CD4-positive, alpha-beta T cell treated with Interleukin-4 for 1 hour (primary cell): ENCODE measurements at regions not wholly inside any gene's neighbourhood (a gene's known extent, or its start where the extent isn't known, plus 50 kb on each side); places are given as distances from the start of the nearest gene placed in this dataset.
A peak's percentile ranks its signal among the peaks of the same experiment; 100 is the strongest.
"Not testable (repeated sequence)": the region's sequence is repeated elsewhere in the genome, so short reads cannot be mapped to it uniquely, and the experiment has no call there.

Experiments used
- DNase-seq, 2 donors: peaks; one replicate each; pipeline ENCODE4 v3.0.0-alpha.2; 2020 to 2022

DNA sequence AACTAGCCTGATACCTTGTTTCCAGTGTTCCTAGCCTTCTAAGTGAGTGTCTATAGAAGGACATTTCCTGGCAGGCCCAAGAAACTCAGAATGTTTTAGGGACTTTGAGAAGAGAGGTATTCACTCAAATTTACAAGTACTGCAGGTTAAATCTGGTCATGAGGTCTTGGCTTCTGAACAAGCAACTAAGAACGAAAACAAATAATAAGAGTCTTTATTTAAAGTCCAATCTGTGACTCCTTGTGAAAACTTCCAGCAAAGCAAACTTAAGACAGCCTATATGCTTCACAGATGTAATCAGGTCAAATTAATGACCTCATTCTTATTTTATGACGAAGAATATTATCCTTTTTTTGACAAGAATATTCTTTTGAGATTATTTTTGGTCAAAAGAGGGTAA, 79.4 kb upstream of the PRSS16 start:
- no peak for DNase-seq

GRCh38 chr6:27168586-27169443, 78.7 kb upstream of the PRSS16 start:
- no peak for DNase-seq

- DNase-seq, result not testable (repeated sequence)
These were observed 74.8 kb upstream of the PRSS16 start for GRCh38 chr6:27172524-27173231.

DNA sequence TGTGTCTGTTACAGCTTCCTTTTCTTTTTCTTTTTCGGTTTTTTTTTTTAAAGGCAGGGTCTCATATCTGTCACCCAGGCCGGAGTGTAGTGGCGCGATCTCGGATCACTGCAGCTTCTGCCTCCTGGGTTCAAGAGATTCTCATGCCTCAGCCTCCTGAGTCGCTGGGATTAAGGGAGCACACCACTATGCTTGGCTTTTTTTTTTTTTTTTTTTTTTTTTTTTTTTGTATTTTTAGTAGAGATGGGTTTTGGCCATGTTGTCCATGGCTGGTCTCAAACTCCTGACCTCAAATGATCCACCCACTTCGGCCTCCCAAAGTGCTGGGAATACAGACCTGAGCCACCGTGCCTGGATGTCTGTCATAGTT, 74.3 kb upstream of the PRSS16 start:
- DNase-seq, result not testable (repeated sequence)

DNA sequence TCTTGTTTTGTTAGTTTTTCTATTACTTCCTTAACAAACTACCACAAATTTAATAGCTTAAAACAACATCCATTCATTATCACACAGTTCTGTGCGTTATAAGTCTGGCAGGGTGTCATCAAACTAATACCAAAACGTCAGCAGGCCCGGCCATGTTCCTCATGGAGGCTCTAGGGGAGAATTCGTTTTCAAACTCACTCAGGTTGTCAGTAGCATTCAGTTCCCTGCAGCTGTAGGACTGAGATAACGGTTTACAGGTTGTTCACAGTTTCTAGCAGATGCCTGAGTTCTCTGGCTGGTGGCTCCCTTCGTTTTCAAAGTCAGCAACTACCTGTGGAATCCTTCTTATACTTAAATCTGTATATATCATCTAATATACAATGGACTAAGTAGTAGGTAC, 72.5 kb upstream of the PRSS16 start:
- DNase-seq, result no peak

GRCh38 chr6:27176096-27176495, 71.4 kb upstream of the PRSS16 start:
- DNase-seq, result peak; percentile 34 to 38

DNA sequence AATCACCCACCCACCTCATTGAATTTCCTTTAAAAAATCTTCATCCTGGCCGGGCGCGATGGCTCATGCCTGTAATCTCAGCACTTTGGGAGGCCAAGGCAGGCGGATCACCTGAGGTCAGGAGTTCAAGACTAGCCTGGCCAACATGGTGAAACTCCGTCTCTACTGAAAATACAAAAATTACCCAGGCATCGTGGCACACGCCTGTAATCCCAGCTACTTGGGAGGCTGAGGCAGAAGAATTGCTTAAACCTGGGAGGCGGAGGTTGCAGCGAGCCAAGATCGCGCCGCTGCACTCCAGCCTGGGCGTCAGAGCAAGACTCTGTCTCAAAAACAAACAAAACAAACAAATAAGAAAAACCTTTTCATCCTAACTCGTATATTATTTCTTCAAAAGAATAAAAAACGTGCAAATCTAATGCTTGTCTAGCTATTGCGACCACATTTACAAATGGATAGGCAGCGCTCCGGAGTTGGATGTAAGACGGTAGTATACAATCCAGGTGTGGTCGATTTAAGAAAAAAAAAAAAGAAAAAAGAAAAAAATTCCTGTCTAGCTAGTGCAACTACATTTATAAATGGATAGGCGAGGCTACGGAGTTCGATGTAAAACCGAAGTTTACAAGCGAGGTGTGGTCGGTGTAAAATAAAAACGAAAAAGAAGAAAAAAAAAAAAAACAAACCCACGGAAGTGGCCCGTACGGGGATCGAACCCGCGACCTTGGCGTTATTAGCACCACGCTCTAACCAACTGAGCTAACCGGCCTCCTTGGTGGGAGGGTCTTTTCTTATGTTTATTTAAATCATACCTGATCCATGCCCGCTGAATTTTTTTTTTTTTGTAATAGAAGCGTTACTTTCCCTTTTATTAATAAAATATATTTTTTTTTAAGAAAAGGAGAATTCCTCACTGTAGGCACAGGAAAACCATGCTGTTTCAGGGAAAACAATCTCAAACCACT, 70.7 kb upstream of the PRSS16 start:
- peak; percentile 74 to 86 for DNase-seq

- DNase-seq, result peak; percentile 80 to 82
These were observed 69.8 kb upstream of the PRSS16 start for GRCh38 chr6:27177485-27178406.

- DNase-seq, result no peak
These were observed 69.1 kb upstream of the PRSS16 start for GRCh38 chr6:27178407-27178730.

- DNase-seq, result no peak
These were observed 68.6 kb upstream of the PRSS16 start for GRCh38 chr6:27178860-27179259.

- DNase-seq, result no peak
These were observed 64.3 kb upstream of the PRSS16 start for GRCh38 chr6:27183060-27183832.

DNA sequence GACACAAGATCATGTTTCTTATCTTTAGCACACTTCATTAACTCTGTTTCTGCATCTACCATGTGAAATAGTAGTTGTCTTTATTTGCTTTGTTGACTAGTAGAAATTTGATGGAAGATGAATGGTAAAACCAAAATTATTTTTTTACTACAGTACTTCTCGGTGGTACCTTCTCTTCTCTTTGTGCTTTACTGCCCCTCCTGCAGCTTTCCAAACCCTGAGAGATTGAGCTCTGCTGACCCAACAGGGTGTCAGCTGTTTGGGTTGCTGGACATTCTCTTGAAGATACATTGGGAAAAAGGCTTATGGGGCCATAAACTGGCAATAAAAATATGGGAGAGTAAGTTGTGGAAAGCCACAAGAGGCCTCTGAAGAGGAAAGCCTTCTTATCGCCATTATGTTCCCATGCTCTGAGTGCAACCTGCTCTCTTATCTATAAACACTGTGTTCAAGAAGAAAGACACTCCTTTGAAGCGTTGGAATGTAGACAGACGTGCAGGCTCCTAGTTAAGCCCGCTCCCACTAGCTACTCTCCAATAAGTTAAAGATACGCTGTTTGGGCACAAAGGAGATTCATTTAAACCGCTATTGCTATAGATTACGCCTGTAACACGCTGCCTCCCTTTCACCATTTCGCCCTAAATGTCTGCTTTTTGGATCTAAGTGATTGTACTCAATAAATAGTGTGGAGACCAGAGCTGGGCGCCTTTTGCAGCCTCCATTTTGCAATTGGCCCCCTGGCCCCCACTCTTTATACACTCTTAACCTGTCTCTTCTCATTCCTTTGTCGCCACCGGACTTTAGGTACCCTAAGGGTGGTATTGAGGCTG, 60.1 kb upstream of the PRSS16 start:
- no peak for DNase-seq

DNA sequence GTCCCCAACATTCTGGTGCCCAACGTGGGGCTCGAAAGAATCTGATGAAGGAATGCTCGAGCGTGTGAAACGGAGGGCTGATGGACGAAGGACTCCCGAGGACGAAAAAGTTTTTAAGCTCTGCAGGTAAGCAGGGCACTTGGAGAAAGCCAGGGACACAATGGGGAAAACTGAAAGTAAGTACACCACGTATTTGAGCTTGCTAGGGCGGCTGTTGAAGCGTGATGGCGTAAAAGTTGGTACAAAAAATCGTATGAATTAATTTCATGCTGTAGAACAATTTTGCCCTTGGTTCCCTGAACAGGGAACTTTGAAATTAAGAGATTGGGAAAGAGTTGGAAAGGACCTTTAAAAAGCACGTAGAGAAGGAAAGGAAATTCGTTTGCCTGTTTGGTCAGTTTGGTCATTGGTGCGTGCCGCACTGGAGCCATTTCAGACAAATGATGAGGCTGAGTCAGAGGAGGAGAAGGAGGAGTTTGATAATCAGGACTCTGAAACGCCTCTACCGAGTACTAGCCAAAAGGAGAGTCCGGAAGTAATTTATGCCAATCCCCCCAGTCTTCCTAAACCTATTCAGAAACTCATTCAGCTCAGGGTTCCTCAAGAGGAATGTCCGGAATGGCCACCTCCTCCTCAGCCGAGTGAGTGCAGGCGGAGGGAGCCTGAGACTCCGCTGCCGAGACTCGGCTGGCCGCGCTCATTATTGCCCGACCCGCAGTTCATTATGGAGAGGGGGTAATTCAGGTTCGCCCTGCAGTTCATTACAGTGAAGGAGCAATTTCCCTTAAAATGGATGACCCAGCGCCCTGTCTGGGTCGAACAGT, 59.2 kb upstream of the PRSS16 start:
- DNase-seq, result peak; percentile 14 to 49

GRCh38 chr6:27188885-27189418, 58.5 kb upstream of the PRSS16 start:
- DNase-seq, result peak; percentile 63 to 83

DNA sequence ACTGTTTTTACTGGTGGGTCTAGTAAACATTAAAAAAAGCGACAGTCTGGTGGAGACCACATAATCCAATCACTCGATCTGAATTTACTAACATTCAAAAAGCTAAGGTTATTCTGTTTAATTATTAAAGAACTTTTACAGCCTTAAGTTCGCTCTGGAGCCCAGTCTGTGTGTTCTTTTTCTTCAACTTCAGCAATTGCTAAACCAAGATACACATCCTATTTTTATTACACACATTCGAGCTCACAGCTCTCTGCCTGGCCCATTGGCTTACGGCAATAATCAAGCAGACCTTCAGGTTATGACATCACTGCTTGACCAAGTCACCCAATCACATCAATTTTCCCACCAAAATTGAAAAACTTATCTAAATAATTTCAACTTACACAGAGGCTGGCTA, 57.4 kb upstream of the PRSS16 start:
- no peak for DNase-seq

- DNase-seq, result not testable (repeated sequence)
These were observed 53.0 kb upstream of the PRSS16 start for GRCh38 chr6:27194453-27194852.

- not testable (repeated sequence) for DNase-seq
These were observed 52.0 kb upstream of the PRSS16 start for GRCh38 chr6:27195547-27195946.
